Renal pelvis (tissue), 1 donor: ENCODE measurements at regions not wholly inside any gene's neighbourhood (a gene's known extent, or its start where the extent isn't known, plus 50 kb on each side); places are given as distances from the start of the nearest gene placed in this dataset.

Experiments used
- DNase-seq: peaks from one replicate; pipeline ENCODE4 v3.0.0-alpha.2; 2013

- no peak for DNase-seq
These were observed 783.6 kb downstream of the DCDC2C start for GRCh38 chr2:4486971-4487370.

- DNase-seq, result no peak
These were observed 796.1 kb downstream of the DCDC2C start for GRCh38 chr2:4499316-4500030.

GRCh38 chr2:4501525-4501924 lies 798.1 kb downstream of the DCDC2C start:
- DNase-seq, result no peak

GRCh38 chr2:4502230-4502843 lies 799.0 kb downstream of the DCDC2C start:
- DNase-seq, result no peak

- no peak for DNase-seq
These were observed 804.3 kb downstream of the DCDC2C start for GRCh38 chr2:4507661-4508060.

GRCh38 chr2:4515871-4516761 lies 812.7 kb downstream of the DCDC2C start:
- no peak for DNase-seq

GRCh38 chr2:4518596-4518995 lies 815.2 kb downstream of the DCDC2C start:
- no peak for DNase-seq

- DNase-seq, result no peak
These were observed 819.4 kb downstream of the DCDC2C start for GRCh38 chr2:4522498-4523421.

- no peak for DNase-seq
These were observed 824.0 kb downstream of the DCDC2C start for GRCh38 chr2:4527416-4527815.

GRCh38 chr2:4528246-4528645 lies 824.9 kb downstream of the DCDC2C start:
- DNase-seq, result no peak

- no peak for DNase-seq
These were observed 825.4 kb downstream of the DCDC2C start for GRCh38 chr2:4528773-4529172.

GRCh38 chr2:4529738-4530137 lies 826.4 kb downstream of the DCDC2C start:
- DNase-seq, result no peak

- no peak for DNase-seq
These were observed 826.9 kb downstream of the DCDC2C start for GRCh38 chr2:4530231-4530630.

GRCh38 chr2:4533806-4534205 lies 830.4 kb downstream of the DCDC2C start:
- DNase-seq, result no peak

- no peak for DNase-seq
These were observed 835.7 kb downstream of the DCDC2C start for GRCh38 chr2:4539121-4539520.

- peak; percentile 22 for DNase-seq
These were observed 846.4 kb downstream of the DCDC2C start for GRCh38 chr2:4549666-4550210.

- DNase-seq, result no peak
These were observed 848.5 kb downstream of the DCDC2C start for GRCh38 chr2:4551691-4552474.

GRCh38 chr2:4553241-4553640 lies 849.9 kb downstream of the DCDC2C start:
- DNase-seq, result no peak

- DNase-seq, result no peak
These were observed 852.9 kb downstream of the DCDC2C start for GRCh38 chr2:4556135-4556896.

- no peak for DNase-seq
These were observed 857.8 kb downstream of the DCDC2C start for GRCh38 chr2:4561196-4561595.
